ENCODE measurements at regions not wholly inside any gene's neighbourhood (a gene's known extent, or its start where the extent isn't known, plus 50 kb on each side); places are given as distances from the start of the nearest gene placed in this dataset.
"Not testable (repeated sequence)": the region's sequence is repeated elsewhere in the genome, so short reads cannot be mapped to it uniquely, and the experiment has no call there.

GRCh38 chr2:172294983-172295382, 132.4 kb upstream of the ITGA6 start:
- no peak for DNase-seq

GRCh38 chr2:172295677-172296076, 131.7 kb upstream of the ITGA6 start:
- DNase-seq, result no peak

GRCh38 chr2:172296267-172297046, 130.9 kb upstream of the ITGA6 start:
- no peak for DNase-seq

GRCh38 chr2:172297531-172297930, 129.9 kb upstream of the ITGA6 start:
- DNase-seq, result no peak

- no peak for DNase-seq
Observed at GRCh38 chr2:172297950-172298349, 129.4 kb upstream of the ITGA6 start.

GRCh38 chr2:172299741-172300140, 127.6 kb upstream of the ITGA6 start:
- DNase-seq, result peak; percentile 88

- no peak for DNase-seq
Observed at GRCh38 chr2:172300851-172301250, 126.5 kb upstream of the ITGA6 start.

GRCh38 chr2:172305066-172305465, 122.3 kb upstream of the ITGA6 start:
- no peak for DNase-seq

GRCh38 chr2:172307800-172308199, 119.6 kb upstream of the ITGA6 start:
- DNase-seq, result peak; percentile 41

GRCh38 chr2:172308253-172308935, 119.0 kb upstream of the ITGA6 start:
- no peak for DNase-seq

- DNase-seq, result no peak
Observed at GRCh38 chr2:172311921-172312345, 115.5 kb upstream of the ITGA6 start.

GRCh38 chr2:172313715-172314341, 113.6 kb upstream of the ITGA6 start:
- no peak for DNase-seq

GRCh38 chr2:172315070-172315469, 112.3 kb upstream of the ITGA6 start:
- not testable (repeated sequence) for DNase-seq

- no peak for DNase-seq
Observed at GRCh38 chr2:172322049-172322448, 105.3 kb upstream of the ITGA6 start.

- DNase-seq, result no peak
Observed at GRCh38 chr2:172323256-172323655, 104.1 kb upstream of the ITGA6 start.

- DNase-seq, result no peak
Observed at GRCh38 chr2:172323861-172324597, 103.4 kb upstream of the ITGA6 start.

- no peak for DNase-seq
Observed at GRCh38 chr2:172326211-172326509, 101.2 kb upstream of the ITGA6 start.

GRCh38 chr2:172328103-172328841, 99.1 kb upstream of the ITGA6 start:
- no peak for DNase-seq

GRCh38 chr2:172329416-172329773, 98.0 kb upstream of the ITGA6 start:
- DNase-seq, result no peak

GRCh38 chr2:172329774-172330671, 97.4 kb upstream of the ITGA6 start:
- peak; percentile 58 for DNase-seq

GRCh38 chr2:172332507-172332906, 94.9 kb upstream of the ITGA6 start:
- no peak for DNase-seq
